Ascending aorta (tissue), 2 donors: ENCODE measurements at regions not wholly inside any gene's neighbourhood (a gene's known extent, or its start where the extent isn't known, plus 50 kb on each side); places are given as distances from the start of the nearest gene placed in this dataset.

Experiments used
- DNase-seq, 2 donors: peaks; one replicate each; pipeline ENCODE4 v3.0.0-alpha.2; 2019; ENCODE audit warnings: low spot score in 2 of 2
- H3K27ac ChIP-seq, 2 donors: fragments of 200-600 bp; sonication (generic); one replicate each; pipeline ENCODE4 v1.5.1; 2016 to 2017; ENCODE audit warnings: mild to moderate bottlenecking in 1 of 2
- H3K27me3 ChIP-seq: fragments of 200-600 bp; sonication (generic); one replicate; pipeline ENCODE4 v1.5.1; 2017
- H3K36me3 ChIP-seq, 2 donors: fragments of 200-600 bp; sonication (generic); one replicate each; pipeline ENCODE4 v1.5.1; 2016
- H3K4me1 ChIP-seq, 2 donors: fragments of 200-600 bp; sonication (generic); one replicate each; pipeline ENCODE4 v1.5.1; 2016 to 2017; ENCODE audit warnings: mild to moderate bottlenecking in 1 of 2
- H3K4me3 ChIP-seq, 2 donors: fragments of 200-600 bp; sonication (generic); one replicate each; pipeline ENCODE4 v1.5.1; 2016 to 2017; ENCODE audit warnings: mild to moderate bottlenecking in 1 of 2
- H3K9me3 ChIP-seq, 2 donors: fragments of 200-600 bp; sonication (generic); one replicate each; pipeline ENCODE4 v1.5.1; 2016
- CTCF ChIP-seq, 3 experiments: fragments of 200-600 bp in 2 of 3; fragments of 450-650 bp in 1 of 3; sonication (generic) in 2 of 3; IDR thresholded peaks; one replicate each; pipeline ENCODE4 v1.5.1; 2016 to 2019; ENCODE audit warnings: antibody characterized with exemption in 3 of 3, mild to moderate bottlenecking in 1 of 3, moderate library complexity in 1 of 3
- intact Hi-C: fragments of 100-400 bp; cut with DNase I; formaldehyde crosslinking; loops from one replicate; pipeline ENCODE4 v1.15.1; 2023

GRCh38 chr2:7895289-7895688 lies 786.6 kb upstream of the ID2 start:
- Histone ChIP-seq H3K27ac (no peak overlapping the region), H3K27me3 (no peaks in the 10 kb centered on the region), H3K9me3 (no peaks in the 10 kb centered on the region), H3K4me3 (no peak overlapping the region), H3K36me3 (no peaks in the 10 kb centered on the region), H3K4me1 (no peaks in the 10 kb centered on the region)
- no peak for DNase-seq
- intact Hi-C loops: no loop called here
- no peak for TF ChIP-seq CTCF (IDR thresholded peaks at IDR 0.05)

GRCh38 chr2:7896940-7897487 lies 784.8 kb upstream of the ID2 start:
- H3K27ac ChIP-seq: no peak overlapping the region
- H3K9me3 ChIP-seq: no peaks in the 10 kb centered on the region
- no peak for TF ChIP-seq CTCF (IDR thresholded peaks at IDR 0.05)
- no peaks in the 10 kb centered on the region for H3K36me3 ChIP-seq
- DNase-seq: no peak
- no peaks in the 10 kb centered on the region for H3K4me1 ChIP-seq
- intact Hi-C loops: no loop called here
- H3K27me3 ChIP-seq: no peaks in the 10 kb centered on the region
- H3K4me3 ChIP-seq: no peak overlapping the region

- Histone ChIP-seq H3K4me1 (no peaks in the 10 kb centered on the region), H3K27me3 (no peaks in the 10 kb centered on the region), H3K4me3 (no peak overlapping the region), H3K9me3 (no peaks in the 10 kb centered on the region), H3K27ac (no peak overlapping the region), H3K36me3 (no peaks in the 10 kb centered on the region)
- intact Hi-C loops: no loop called here
- DNase-seq: no peak
- TF ChIP-seq CTCF (IDR thresholded peaks at IDR 0.05): no peak
These were observed 782.6 kb upstream of the ID2 start for GRCh38 chr2:7899241-7899640.

GRCh38 chr2:7899923-7900322 lies 781.9 kb upstream of the ID2 start:
- no peak for TF ChIP-seq CTCF (IDR thresholded peaks at IDR 0.05)
- Histone ChIP-seq H3K9me3 (no peaks in the 10 kb centered on the region), H3K27me3 (no peaks in the 10 kb centered on the region), H3K4me3 (no peak overlapping the region), H3K27ac (no peak overlapping the region), H3K4me1 (no peaks in the 10 kb centered on the region), H3K36me3 (no peaks in the 10 kb centered on the region)
- DNase-seq: no peak
- intact Hi-C loops: no loop called here

GRCh38 chr2:7900593-7900992 lies 781.3 kb upstream of the ID2 start:
- no peaks in the 10 kb centered on the region for H3K36me3 ChIP-seq
- no peaks in the 10 kb centered on the region for H3K4me1 ChIP-seq
- no peak overlapping the region for H3K4me3 ChIP-seq
- intact Hi-C loops: no loop called here
- TF ChIP-seq CTCF (IDR thresholded peaks at IDR 0.05): no peak
- H3K27ac ChIP-seq: no peak overlapping the region
- H3K9me3 ChIP-seq: no peaks in the 10 kb centered on the region
- DNase-seq: no peak
- H3K27me3 ChIP-seq: no peaks in the 10 kb centered on the region

GRCh38 chr2:7902251-7902765 lies 779.5 kb upstream of the ID2 start:
- TF ChIP-seq CTCF (IDR thresholded peaks at IDR 0.05): no peak
- intact Hi-C loops: no loop called here
- no peak overlapping the region for H3K27ac ChIP-seq

More at GRCh38 chr2:7902251-7902765, 779.5 kb upstream of the ID2 start:
- no peaks in the 10 kb centered on the region for H3K36me3 ChIP-seq
- H3K27me3 ChIP-seq: no peaks in the 10 kb centered on the region
- H3K9me3 ChIP-seq: no peaks in the 10 kb centered on the region
- no peak for DNase-seq
- no peak overlapping the region for H3K4me3 ChIP-seq
- no peaks in the 10 kb centered on the region for H3K4me1 ChIP-seq
